HEK293 (cell line): ENCODE measurements at regions not wholly inside any gene's neighbourhood (a gene's known extent, or its start where the extent isn't known, plus 50 kb on each side); places are given as distances from the start of the nearest gene placed in this dataset.

Experiments used
- CTCF ChIP-seq: fragments of 450-650 bp; formaldehyde crosslinking; IDR thresholded peaks from 2 replicates; pipeline ENCODE4 v1.5.1; 2016; ENCODE audit warnings: missing biosample characterization, missing genetic modification characterization
- REST ChIP-seq: fragments of 450-650 bp; formaldehyde crosslinking; IDR thresholded peaks from 2 replicates; pipeline ENCODE4 v1.5.1; 2016; ENCODE audit warnings: missing biosample characterization, missing genetic modification characterization
- TCF7L2 ChIP-seq: IDR thresholded peaks from 2 replicates; pipeline ENCODE4 v1.6.1; 2011; ENCODE audit warnings: low read depth, mild to moderate bottlenecking, inconsistent platforms, low read length, moderate library complexity, borderline replicate concordance
- ZBTB1 ChIP-seq: fragments of 450-650 bp; formaldehyde crosslinking; IDR thresholded peaks from 2 replicates; pipeline ENCODE4 v1.5.1; 2016; ENCODE audit warnings: missing biosample characterization, missing genetic modification characterization
- ZBTB49 ChIP-seq: fragments of 450-650 bp; formaldehyde crosslinking; IDR thresholded peaks from 2 replicates; pipeline ENCODE4 v1.5.1; 2016; ENCODE audit warnings: missing biosample characterization, missing genetic modification characterization, low read depth
- ZBTB7A ChIP-seq: fragments of 450-650 bp; formaldehyde crosslinking; IDR thresholded peaks from 2 replicates; pipeline ENCODE4 v1.5.1; 2016; ENCODE audit warnings: low read depth, missing biosample characterization, missing genetic modification characterization
- ZFHX2 ChIP-seq: fragments of 450-650 bp; formaldehyde crosslinking; conservative IDR thresholded peaks from 2 replicates; pipeline ENCODE4 v1.5.1; 2016; ENCODE audit warnings: missing biosample characterization, missing genetic modification characterization
- ZNF157 ChIP-seq: fragments of 450-650 bp; formaldehyde crosslinking; IDR thresholded peaks from 2 replicates; pipeline ENCODE4 v1.5.1; 2016; ENCODE audit warnings: missing biosample characterization, missing genetic modification characterization
- ZNF223 ChIP-seq: fragments of 450-650 bp; formaldehyde crosslinking; IDR thresholded peaks from 2 replicates; pipeline ENCODE4 v1.5.1; 2016; ENCODE audit warnings: missing biosample characterization, missing genetic modification characterization
- ZNF529 ChIP-seq: fragments of 450-650 bp; formaldehyde crosslinking; IDR thresholded peaks from 2 replicates; pipeline ENCODE4 v1.5.1; 2017; ENCODE audit warnings: missing genetic modification characterization, missing biosample characterization; ENCODE audit not compliant: insufficient replicate concordance
- ZNF785 ChIP-seq: fragments of 450-650 bp; formaldehyde crosslinking; IDR thresholded peaks from 2 replicates; pipeline ENCODE4 v1.5.1; 2016; ENCODE audit warnings: missing biosample characterization, missing genetic modification characterization
- ZSCAN4 ChIP-seq: fragments of 450-650 bp; formaldehyde crosslinking; IDR thresholded peaks from 2 replicates; pipeline ENCODE4 v1.5.1; 2017; ENCODE audit warnings: missing biosample characterization, missing genetic modification characterization

- TF ChIP-seq ZNF157 (tag by site-specific recombination) (no peak), CTCF (tag by site-specific recombination) (no peak), ZNF785 (tag by site-specific recombination) (no peak), ZNF529 (tag by site-specific recombination) (no peak), ZBTB49 (tag by site-specific recombination) (no peak), ZBTB7A (tag by site-specific recombination) (no peak), ZBTB1 (no peak), ZFHX2 (tag by site-specific recombination) (no peak), TCF7L2 (no peak), REST (tag by site-specific recombination) (no peak), ZSCAN4 (tag by site-specific recombination) (no peak), ZNF223 (tag by site-specific recombination) (no peak)
These were observed 97.2 kb upstream of the ADRA2C start for GRCh38 chr4:3668825-3669552.
